CD4-positive, CD25-positive, alpha-beta regulatory T cell (primary cell): ENCODE measurements at regions not wholly inside any gene's neighbourhood (a gene's known extent, or its start where the extent isn't known, plus 50 kb on each side); places are given as distances from the start of the nearest gene placed in this dataset.

ENCODE experiments used
- ATAC-seq, 2 donors: fragments of 150-1000 bp; cut with Tn5 transposase; one replicate each; pipeline ENCODE4 v1.10.0; 2021; ENCODE audit warnings: low read depth in 2 of 2, moderate number of reproducible peaks in 2 of 2, moderate library complexity in 1 of 2
- DNase-seq, 3 donors: peaks; one replicate each; pipeline versions ENCODE4 v3.0.0 to v3.0.0-alpha.2; 2012 to 2022; ENCODE audit warnings: mixed read lengths in 1 of 3
- H3K27ac ChIP-seq: one replicate; pipeline ENCODE4 v1.7.0; 2013; ENCODE audit warnings: mild to moderate bottlenecking, low read length; ENCODE audit not compliant: insufficient read depth, poor library complexity, severe bottlenecking
- H3K27me3 ChIP-seq: one replicate; pipeline ENCODE4 v1.7.0; 2013; ENCODE audit warnings: low read length; ENCODE audit not compliant: control insufficient read depth, insufficient read depth
- H3K36me3 ChIP-seq: one replicate; pipeline ENCODE4 v1.7.0; 2013; ENCODE audit warnings: mild to moderate bottlenecking, low read length, moderate library complexity; ENCODE audit not compliant: control insufficient read depth, insufficient read depth
- H3K4me1 ChIP-seq: 2 replicates; pipeline ENCODE4 v1.7.0; 2013; ENCODE audit warnings: mild to moderate bottlenecking, low read length; ENCODE audit not compliant: insufficient read depth, control insufficient read depth, poor library complexity, severe bottlenecking
- H3K4me3 ChIP-seq: one replicate; pipeline ENCODE4 v1.7.0; 2013; ENCODE audit warnings: low read depth, mild to moderate bottlenecking, low read length, moderate library complexity
- H3K9me3 ChIP-seq, 2 experiments: 1 replicate in 1 of 2; 2 replicates in 1 of 2; pipeline ENCODE4 v1.7.0; 2013; ENCODE audit warnings: low read length in 2 of 2, mild to moderate bottlenecking in 1 of 2, moderate library complexity in 1 of 2; ENCODE audit not compliant: control insufficient read depth in 2 of 2
- H3K27ac Mint-ChIP-seq, 3 donors: one replicate each; pipeline ENCODE4 v1.8.0; 2020 to 2022; ENCODE audit warnings: mild to moderate bottlenecking in 3 of 3, mixed read lengths in 3 of 3, moderate library complexity in 2 of 3
- H3K27me3 Mint-ChIP-seq: one replicate; pipeline ENCODE4 v1.8.0; 2022; ENCODE audit warnings: mild to moderate bottlenecking, mixed read lengths
- H3K36me3 Mint-ChIP-seq: one replicate; pipeline ENCODE4 v1.8.0; 2020; ENCODE audit warnings: mixed read lengths
- H3K4me1 Mint-ChIP-seq, 4 donors: one replicate each; pipeline ENCODE4 v1.8.0; 2020 to 2022; ENCODE audit warnings: mixed read lengths in 4 of 4, mild to moderate bottlenecking in 1 of 4
- H3K4me3 Mint-ChIP-seq, 4 donors: one replicate each; pipeline ENCODE4 v1.8.0; 2020 to 2022; ENCODE audit warnings: mild to moderate bottlenecking in 4 of 4, mixed read lengths in 4 of 4, moderate library complexity in 3 of 4
- H3K9me3 Mint-ChIP-seq, 7 donors: one replicate each; pipeline ENCODE4 v1.8.0; 2020 to 2022; ENCODE audit warnings: mixed read lengths in 7 of 7, mild to moderate bottlenecking in 3 of 7, moderate library complexity in 2 of 7

DNA sequence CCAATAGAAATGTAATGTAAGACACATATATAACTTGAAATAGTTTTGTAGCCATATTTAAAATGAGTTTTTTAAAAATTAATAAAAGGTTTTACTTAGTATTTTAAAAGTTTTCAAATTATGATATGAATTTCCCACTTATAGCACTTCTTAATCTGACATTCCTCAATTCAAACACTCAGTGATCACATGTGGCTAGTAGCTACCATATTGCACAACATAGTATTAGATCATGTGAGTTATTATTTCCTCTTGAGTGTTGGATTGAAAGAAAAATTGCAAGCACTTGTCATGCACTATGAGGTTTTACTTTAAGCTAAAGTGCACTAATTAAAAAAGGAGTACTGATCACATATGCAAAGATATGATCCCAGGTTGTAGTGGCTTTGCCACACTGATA lies 453.4 kb upstream of the ROBO2 start:
- Mint-ChIP-seq H3K4me3 (no peak overlapping the region), H3K27ac (no peak overlapping the region)

DNA sequence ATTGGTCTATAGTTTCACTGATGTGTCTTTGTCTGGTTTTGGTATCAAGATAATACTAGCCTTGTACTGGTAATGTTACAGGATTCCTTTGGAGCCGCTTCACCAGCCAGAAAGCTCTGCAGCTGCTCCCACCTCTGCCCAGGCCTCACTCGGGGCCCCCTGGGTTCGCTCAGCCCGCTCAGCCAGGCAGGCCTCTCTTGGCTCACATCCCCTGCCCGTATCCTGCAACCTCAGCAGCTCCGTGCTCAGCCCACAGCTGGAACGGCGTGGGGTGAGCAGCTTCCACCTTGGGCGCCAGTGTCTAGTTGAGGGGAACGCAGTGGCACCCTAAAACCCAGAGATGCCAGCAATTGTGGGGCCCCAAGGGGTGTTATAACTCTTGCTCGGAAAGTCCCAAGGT lies 429.7 kb upstream of the ROBO2 start:
- Histone ChIP-seq H3K36me3 (no peaks in the 10 kb centered on the region), H3K27me3 (no peaks in the 10 kb centered on the region), H3K4me3 (no peak overlapping the region), H3K9me3 (no peaks in the 10 kb centered on the region), H3K27ac (no peak overlapping the region), H3K4me1 (no peaks in the 10 kb centered on the region)
- Mint-ChIP-seq H3K27me3 (no peaks in the 10 kb centered on the region), H3K4me1 (no peaks in the 10 kb centered on the region), H3K27ac (no peak overlapping the region), H3K36me3 (no peaks in the 10 kb centered on the region), H3K4me3 (no peak overlapping the region), H3K9me3 (peaks cover 0 to 17% (median 3%) of the 10 kb centered on the region in 7 donors)
- ATAC-seq: no peak
- DNase-seq: no peak

More for the DNA sequence above, 453.4 kb upstream of the ROBO2 start:
- H3K9me3 ChIP-seq: no peaks in the 10 kb centered on the region
- no peak overlapping the region for H3K27ac ChIP-seq
- no peaks in the 10 kb centered on the region for H3K36me3 ChIP-seq
- DNase-seq (no peak), ATAC-seq (no peak)
- H3K4me3 ChIP-seq: no peak overlapping the region
- Mint-ChIP-seq H3K27me3 (no peaks in the 10 kb centered on the region), H3K4me1 (no peaks in the 10 kb centered on the region), H3K9me3 (peaks cover 4 to 21% (median 8%) of the 10 kb centered on the region in 7 donors), H3K36me3 (no peaks in the 10 kb centered on the region)
- H3K4me1 ChIP-seq: no peaks in the 10 kb centered on the region
- no peaks in the 10 kb centered on the region for H3K27me3 ChIP-seq

DNA sequence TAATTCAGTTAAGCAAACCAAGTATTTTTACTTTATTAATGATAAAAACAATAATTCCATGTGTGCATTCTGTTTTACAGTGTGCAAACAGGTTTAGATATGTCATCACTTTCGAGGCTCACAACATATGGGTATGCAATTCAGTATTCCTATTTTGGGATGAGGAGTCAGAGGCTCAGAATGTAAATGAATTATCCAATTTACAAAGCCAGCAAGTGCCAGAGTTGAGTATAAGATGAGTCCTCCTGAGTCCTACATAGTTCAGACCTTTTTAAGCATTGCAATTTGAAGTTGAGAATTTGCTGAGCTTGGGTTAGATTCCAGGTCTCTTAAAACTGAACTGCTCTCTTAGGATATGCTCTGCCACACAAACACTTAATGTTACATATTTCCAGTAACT lies 424.2 kb upstream of the ROBO2 start:
- no peaks in the 10 kb centered on the region for H3K27me3 ChIP-seq
- peaks cover 2 to 12% (median 4%) of the 10 kb centered on the region in 7 donors for H3K9me3 Mint-ChIP-seq
- no peaks in the 10 kb centered on the region for H3K36me3 Mint-ChIP-seq
- no peak for DNase-seq
- H3K4me1 Mint-ChIP-seq: no peaks in the 10 kb centered on the region
- no peak overlapping the region for H3K4me3 ChIP-seq
- no peak overlapping the region for H3K4me3 Mint-ChIP-seq
- no peaks in the 10 kb centered on the region for H3K4me1 ChIP-seq
- H3K27ac Mint-ChIP-seq: no peak overlapping the region
- peaks cover 0 to 3% of the 10 kb centered on the region in 2 experiments for H3K9me3 ChIP-seq
- no peak for ATAC-seq
- no peaks in the 10 kb centered on the region for H3K27me3 Mint-ChIP-seq
- no peaks in the 10 kb centered on the region for H3K36me3 ChIP-seq
- H3K27ac ChIP-seq: no peak overlapping the region

DNA sequence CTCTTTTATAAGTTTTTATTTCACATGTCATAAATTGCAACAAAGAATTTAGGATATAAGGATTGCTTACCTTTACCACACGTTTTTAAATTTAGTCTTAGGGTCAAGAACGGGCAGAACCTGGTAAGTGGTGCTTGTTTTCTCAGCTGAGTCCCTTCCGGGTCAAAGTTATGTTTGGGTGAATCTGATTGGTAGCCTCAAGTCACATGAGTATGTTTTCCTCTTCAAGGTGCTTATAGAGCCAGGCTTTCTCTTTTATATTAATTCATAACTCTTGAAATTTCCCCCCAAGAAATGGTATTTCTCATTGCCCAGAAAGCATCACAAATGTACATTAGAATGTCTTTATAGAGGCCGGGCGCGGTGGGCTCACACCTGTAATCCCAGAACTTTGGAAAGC lies 415.7 kb upstream of the ROBO2 start:
- H3K9me3 Mint-ChIP-seq: peaks cover 4 to 44% (median 16%) of the 10 kb centered on the region in 7 donors

DNA sequence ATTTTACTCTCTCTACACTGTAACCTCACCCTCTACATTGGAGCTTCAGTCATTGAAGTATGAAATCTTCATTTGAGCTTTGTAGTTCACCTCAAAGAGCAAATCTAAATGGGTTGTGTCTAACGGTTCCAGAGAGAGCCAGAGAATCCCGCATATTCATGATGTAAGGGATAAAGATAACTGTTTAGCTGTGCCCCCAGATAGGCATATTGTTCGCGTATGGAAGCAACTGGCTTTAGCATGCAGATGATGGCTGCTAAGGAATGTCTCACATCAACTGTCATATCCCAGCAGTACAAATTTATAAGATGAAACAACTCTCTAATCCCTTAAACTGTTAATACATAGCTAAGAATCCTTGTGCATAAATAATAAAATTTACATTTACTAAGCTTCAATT lies 412.7 kb upstream of the ROBO2 start:
- no peak overlapping the region for H3K27ac ChIP-seq
- H3K27ac Mint-ChIP-seq: no peak overlapping the region
- H3K4me1 Mint-ChIP-seq: no peaks in the 10 kb centered on the region
- H3K4me1 ChIP-seq: no peaks in the 10 kb centered on the region
- no peak for DNase-seq
- no peaks in the 10 kb centered on the region for H3K27me3 Mint-ChIP-seq
- ATAC-seq: no peak
- no peak overlapping the region for H3K4me3 ChIP-seq
- no peaks in the 10 kb centered on the region for H3K36me3 Mint-ChIP-seq
- no peaks in the 10 kb centered on the region for H3K9me3 ChIP-seq
- H3K9me3 Mint-ChIP-seq: peaks cover 4 to 46% (median 14%) of the 10 kb centered on the region in 7 donors
- no peaks in the 10 kb centered on the region for H3K36me3 ChIP-seq
- H3K27me3 ChIP-seq: no peaks in the 10 kb centered on the region
- H3K4me3 Mint-ChIP-seq: no peak overlapping the region

More for the DNA sequence above, 415.7 kb upstream of the ROBO2 start:
- no peaks in the 10 kb centered on the region for H3K36me3 ChIP-seq
- Mint-ChIP-seq H3K36me3 (no peaks in the 10 kb centered on the region), H3K4me3 (no peak overlapping the region), H3K27me3 (no peaks in the 10 kb centered on the region), H3K27ac (no peak overlapping the region), H3K4me1 (no peaks in the 10 kb centered on the region)
- ATAC-seq (no peak), DNase-seq (no peak)
- H3K4me3 ChIP-seq: no peak overlapping the region
- H3K27ac ChIP-seq: no peak overlapping the region
- H3K27me3 ChIP-seq: no peaks in the 10 kb centered on the region
- H3K9me3 ChIP-seq: no peaks in the 10 kb centered on the region
- H3K4me1 ChIP-seq: no peaks in the 10 kb centered on the region

DNA sequence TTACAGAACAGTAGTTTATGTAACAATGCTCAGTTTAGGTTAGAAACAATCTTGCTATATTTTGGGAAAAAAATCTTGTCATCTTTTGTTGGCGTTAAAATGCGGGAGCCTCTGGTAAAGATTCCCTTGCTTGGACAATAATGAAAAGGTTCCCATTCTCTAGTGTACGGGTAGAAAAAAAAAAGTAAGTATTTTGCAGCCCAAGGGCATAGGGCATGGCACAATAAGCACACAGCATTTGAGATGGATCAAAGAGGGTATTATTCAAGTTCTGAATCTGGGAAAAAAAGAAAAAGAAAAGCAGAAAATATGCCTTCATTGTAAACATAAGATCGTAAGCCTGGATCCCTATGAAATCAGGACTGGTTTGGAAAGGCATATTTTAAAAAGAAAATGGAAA lies 408.6 kb upstream of the ROBO2 start:
- DNase-seq (no peak), ATAC-seq (no peak)
- H3K9me3 Mint-ChIP-seq: peaks cover 1 to 26% (median 12%) of the 10 kb centered on the region in 7 donors
- no peaks in the 10 kb centered on the region for H3K4me1 Mint-ChIP-seq
- no peaks in the 10 kb centered on the region for H3K4me1 ChIP-seq
- no peaks in the 10 kb centered on the region for H3K27me3 Mint-ChIP-seq
- H3K27me3 ChIP-seq: no peaks in the 10 kb centered on the region
- peaks cover 0 to 5% of the 10 kb centered on the region in 2 experiments for H3K9me3 ChIP-seq
- H3K4me3 Mint-ChIP-seq: no peak overlapping the region
- H3K36me3 Mint-ChIP-seq: no peaks in the 10 kb centered on the region
- H3K4me3 ChIP-seq: no peak overlapping the region
- no peak overlapping the region for H3K27ac ChIP-seq
- H3K36me3 ChIP-seq: no peaks in the 10 kb centered on the region
- no peak overlapping the region for H3K27ac Mint-ChIP-seq

DNA sequence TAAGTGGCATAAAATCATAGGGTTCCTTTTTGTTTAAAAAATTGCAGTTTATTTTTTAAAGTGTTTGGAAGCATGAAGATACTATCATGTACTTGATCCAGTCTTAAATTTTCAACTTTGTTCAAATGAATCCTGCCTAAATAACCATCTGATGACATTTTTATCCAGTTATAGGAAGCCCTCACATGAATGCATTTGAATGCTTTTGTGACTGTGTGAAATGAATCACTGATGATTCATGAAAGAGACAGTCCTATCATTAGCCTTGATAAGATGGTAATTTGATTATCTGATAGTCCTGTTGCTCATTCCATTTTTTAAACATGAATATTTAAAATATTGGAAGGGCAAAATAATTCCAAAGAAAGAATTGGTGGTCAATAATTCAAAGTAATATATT lies 401.9 kb upstream of the ROBO2 start:
- no peak overlapping the region for H3K27ac Mint-ChIP-seq
- H3K9me3 ChIP-seq: peaks cover 0 to 5% of the 10 kb centered on the region in 2 experiments
- H3K27ac ChIP-seq: no peak overlapping the region
- no peak overlapping the region for H3K4me3 Mint-ChIP-seq
- DNase-seq (no peak), ATAC-seq (no peak)
- H3K27me3 ChIP-seq: no peaks in the 10 kb centered on the region
- H3K36me3 Mint-ChIP-seq: no peaks in the 10 kb centered on the region
- no peaks in the 10 kb centered on the region for H3K4me1 Mint-ChIP-seq
- peaks cover 4 to 19% (median 10%) of the 10 kb centered on the region in 7 donors for H3K9me3 Mint-ChIP-seq
- H3K27me3 Mint-ChIP-seq: no peaks in the 10 kb centered on the region
- no peak overlapping the region for H3K4me3 ChIP-seq
- H3K36me3 ChIP-seq: no peaks in the 10 kb centered on the region
- no peaks in the 10 kb centered on the region for H3K4me1 ChIP-seq

DNA sequence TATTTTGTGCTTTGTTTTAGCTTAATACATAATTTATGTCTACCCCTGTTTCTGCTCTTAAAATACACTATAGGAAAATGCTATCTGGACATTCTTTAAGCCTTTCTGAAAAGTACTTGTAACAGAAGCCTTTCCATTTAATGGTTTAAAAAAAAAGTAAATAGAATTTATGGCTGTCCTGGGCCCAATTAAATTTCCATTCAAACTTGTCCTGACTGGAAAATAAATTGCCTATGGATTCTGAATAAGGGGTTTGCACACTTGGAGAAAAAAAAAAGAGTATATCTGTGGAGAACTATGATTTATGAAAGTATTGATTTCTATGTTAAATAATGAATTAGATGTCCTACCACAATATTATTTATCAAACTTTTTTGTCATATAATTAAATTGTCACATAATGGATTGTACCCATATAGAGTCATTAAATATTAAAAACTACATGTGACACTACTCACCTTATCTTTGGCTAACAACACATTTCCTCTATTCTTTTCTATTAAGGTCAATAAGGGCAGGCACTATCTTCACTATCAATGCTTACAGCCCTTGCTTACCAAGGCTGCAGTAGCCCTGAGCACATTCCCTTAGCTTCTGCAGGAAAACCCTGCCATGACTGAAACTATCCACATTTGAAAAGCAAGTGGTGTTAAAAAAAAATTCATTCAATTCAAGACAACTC lies 396.1 kb upstream of the ROBO2 start:
- H3K4me1 Mint-ChIP-seq: no peaks in the 10 kb centered on the region
- no peak overlapping the region for H3K27ac Mint-ChIP-seq
- H3K27me3 Mint-ChIP-seq: no peaks in the 10 kb centered on the region
- Histone ChIP-seq H3K36me3 (no peaks in the 10 kb centered on the region), H3K27me3 (no peaks in the 10 kb centered on the region), H3K4me3 (no peak overlapping the region), H3K9me3 (peaks cover 0 to 5% of the 10 kb centered on the region in 2 experiments), H3K4me1 (no peaks in the 10 kb centered on the region), H3K27ac (no peak overlapping the region)
- ATAC-seq (no peak), DNase-seq (no peak)
- no peaks in the 10 kb centered on the region for H3K36me3 Mint-ChIP-seq
- H3K4me3 Mint-ChIP-seq: no peak overlapping the region
- H3K9me3 Mint-ChIP-seq: peaks cover 6 to 31% (median 12%) of the 10 kb centered on the region in 7 donors
